GM18508 (cell line): ENCODE measurements at regions not wholly inside any gene's neighbourhood (a gene's known extent, or its start where the extent isn't known, plus 50 kb on each side); places are given as distances from the start of the nearest gene placed in this dataset.

Experiments used
- ATAC-seq: cut with Tn5 transposase; IDR thresholded peaks from one replicate; pipeline ENCODE4 v1.9.1; 2021; ENCODE audit warnings: moderate number of reproducible peaks; ENCODE audit not compliant: insufficient read depth, unreplicated experiment

GRCh38 chr12:42786400-42787148 is 197.0 kb upstream of the PRICKLE1 start:
- ATAC-seq, result no peak

- no peak for ATAC-seq
Observed at GRCh38 chr12:42785944-42786343, 196.4 kb upstream of the PRICKLE1 start.

GRCh38 chr12:42780671-42781070 is 191.1 kb upstream of the PRICKLE1 start:
- no peak for ATAC-seq

- no peak for ATAC-seq
Observed at GRCh38 chr12:42779186-42779859, 189.8 kb upstream of the PRICKLE1 start.

- ATAC-seq, result no peak
Observed at GRCh38 chr12:42776396-42776795, 186.8 kb upstream of the PRICKLE1 start.

GRCh38 chr12:42774238-42774637 is 184.7 kb upstream of the PRICKLE1 start:
- ATAC-seq, result no peak

- no peak for ATAC-seq
Observed at GRCh38 chr12:42770261-42770660, 180.7 kb upstream of the PRICKLE1 start.

- ATAC-seq, result no peak
Observed at GRCh38 chr12:42769455-42769854, 179.9 kb upstream of the PRICKLE1 start.

- ATAC-seq, result no peak
Observed at GRCh38 chr12:42767998-42768397, 178.5 kb upstream of the PRICKLE1 start.

- no peak for ATAC-seq
Observed at GRCh38 chr12:42767326-42767954, 177.9 kb upstream of the PRICKLE1 start.

GRCh38 chr12:42766754-42767153 is 177.2 kb upstream of the PRICKLE1 start:
- ATAC-seq, result no peak

GRCh38 chr12:42766026-42766425 is 176.5 kb upstream of the PRICKLE1 start:
- no peak for ATAC-seq

- no peak for ATAC-seq
Observed at GRCh38 chr12:42763682-42764081, 174.1 kb upstream of the PRICKLE1 start.

GRCh38 chr12:42762395-42762925 is 172.9 kb upstream of the PRICKLE1 start:
- no peak for ATAC-seq

GRCh38 chr12:42761601-42762350 is 172.2 kb upstream of the PRICKLE1 start:
- no peak for ATAC-seq

- ATAC-seq, result no peak
Observed at GRCh38 chr12:42761086-42761485, 171.5 kb upstream of the PRICKLE1 start.

GRCh38 chr12:42760550-42760949 is 171.0 kb upstream of the PRICKLE1 start:
- ATAC-seq, result no peak

GRCh38 chr12:42759622-42760273 is 170.2 kb upstream of the PRICKLE1 start:
- ATAC-seq, result no peak

GRCh38 chr12:42758806-42759205 is 169.3 kb upstream of the PRICKLE1 start:
- ATAC-seq, result no peak

GRCh38 chr12:42757624-42758119 is 168.1 kb upstream of the PRICKLE1 start:
- ATAC-seq, result no peak
